Left ventricle myocardium inferior (tissue), 1 donor: ENCODE measurements at regions not wholly inside any gene's neighbourhood (a gene's known extent, or its start where the extent isn't known, plus 50 kb on each side); places are given as distances from the start of the nearest gene placed in this dataset.

ENCODE experiments used
- DNase-seq: peaks from one replicate; pipeline ENCODE4 v3.0.0-alpha.2; 2020
- H3K27ac ChIP-seq: fragments of 200-600 bp; replicated peaks from 2 replicates; pipeline ENCODE4 v1.8.0; 2021
- H3K27me3 ChIP-seq: fragments of 200-600 bp; 2 replicates; pipeline ENCODE4 v1.8.0; 2021; ENCODE audit warnings: low read depth
- H3K36me3 ChIP-seq: fragments of 200-600 bp; 2 replicates; pipeline ENCODE4 v1.8.0; 2021
- H3K4me1 ChIP-seq: fragments of 200-600 bp; 2 replicates; pipeline ENCODE4 v1.8.0; 2021
- H3K4me3 ChIP-seq: fragments of 200-600 bp; 2 replicates; pipeline ENCODE4 v1.8.0; 2021; ENCODE audit warnings: mild to moderate bottlenecking, moderate library complexity
- H3K9me3 ChIP-seq: fragments of 200-600 bp; replicated peaks from 2 replicates; pipeline ENCODE4 v1.8.0; 2021
- CTCF ChIP-seq: fragments of 200-600 bp; IDR thresholded peaks from 2 replicates; pipeline ENCODE4 v1.8.0; 2021; ENCODE audit warnings: antibody characterized with exemption, mild to moderate bottlenecking, borderline replicate concordance
- intact Hi-C: fragments of 100-400 bp; cut with micrococcal nuclease; formaldehyde crosslinking; loops from one replicate; pipeline ENCODE4 v1.11.0; 2022
- donor health status: DM: no; HTN: yes; CAD: no; lungs with severe emphysema.

DNA sequence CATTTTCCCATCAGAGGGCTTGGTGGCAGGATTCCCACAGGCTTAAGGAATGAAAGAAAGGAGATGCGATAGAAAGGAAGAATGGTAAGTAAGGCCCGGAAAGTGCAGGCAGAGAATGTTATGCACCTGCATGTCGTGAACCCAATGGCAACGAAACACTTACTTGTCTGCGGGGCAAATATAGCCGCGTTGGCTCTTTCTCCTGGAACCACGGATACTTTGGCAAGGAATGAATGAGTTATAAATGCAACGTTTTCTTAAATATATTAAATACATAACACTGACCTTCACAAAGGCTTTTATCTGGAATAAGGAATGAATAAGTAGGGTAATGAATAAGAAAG, 192.1 kb downstream of the KATNAL1 start:
- no peaks in the 10 kb centered on the region for H3K36me3 ChIP-seq
- peak overlapping the region; percentile 71 for H3K4me3 ChIP-seq
- no peak overlapping the region for H3K27ac ChIP-seq
- TF ChIP-seq CTCF: peak; percentile 47
- intact Hi-C loops: loop anchor here (5.0 kb wide), 1 partner anchor 343 kb away; no protein-coding TSS in a partner anchor
- H3K4me1 ChIP-seq: peaks cover 29% of the 10 kb centered on the region
- H3K9me3 ChIP-seq: no peaks in the 10 kb centered on the region
- no peak for DNase-seq
- peaks cover 23% of the 10 kb centered on the region for H3K27me3 ChIP-seq

- DNase-seq: peak; percentile 89
- H3K4me3 ChIP-seq: peak overlapping the region; percentile 71
- peaks cover 29% of the 10 kb centered on the region for H3K4me1 ChIP-seq
- H3K27ac ChIP-seq: peak overlapping the region; percentile 53
- H3K27me3 ChIP-seq: peaks cover 18% of the 10 kb centered on the region
- TF ChIP-seq CTCF: peak; percentile 92
- H3K9me3 ChIP-seq: no peaks in the 10 kb centered on the region
- intact Hi-C loops: loop anchor here (5.0 kb wide), 1 partner anchor 342 kb away; no protein-coding TSS in a partner anchor
- H3K36me3 ChIP-seq: no peaks in the 10 kb centered on the region
Measured at GRCh38 chr13:30114571-30115256, 192.6 kb downstream of the KATNAL1 start.

GRCh38 chr13:30113983-30114570, 193.3 kb downstream of the KATNAL1 start:
- no peaks in the 10 kb centered on the region for H3K9me3 ChIP-seq
- DNase-seq: no peak
- peaks cover 29% of the 10 kb centered on the region for H3K4me1 ChIP-seq
- TF ChIP-seq CTCF: no peak
- peak overlapping the region; percentile 71 for H3K4me3 ChIP-seq
- peaks cover 11% of the 10 kb centered on the region for H3K27me3 ChIP-seq
- intact Hi-C loops: loop anchor here (2.0 kb wide), 1 partner anchor 269 kb away; no protein-coding TSS in a partner anchor
- H3K36me3 ChIP-seq: no peaks in the 10 kb centered on the region
- peak overlapping the region; percentile 53 for H3K27ac ChIP-seq

DNA sequence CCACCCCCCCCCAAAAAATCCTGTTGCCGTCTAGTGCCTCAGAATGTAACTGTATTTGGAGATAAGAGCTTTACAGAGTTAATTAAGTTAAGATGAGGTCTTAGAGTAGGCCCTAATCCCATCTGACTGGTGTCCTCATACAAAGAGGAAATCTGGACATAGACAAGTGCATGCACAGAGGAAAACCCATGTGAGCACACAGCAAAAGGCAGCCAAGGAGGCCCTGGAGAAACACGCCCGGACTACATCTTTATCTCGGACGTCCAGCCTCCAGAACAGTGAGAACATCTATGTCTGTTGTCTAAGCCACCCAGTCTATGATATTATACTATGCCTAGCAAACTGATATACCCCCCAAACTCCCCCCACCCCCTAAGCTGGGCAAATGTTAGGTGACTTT, 193.8 kb downstream of the KATNAL1 start:
- H3K27ac ChIP-seq: peak overlapping the region; percentile 53

More for the DNA sequence above, 193.8 kb downstream of the KATNAL1 start:
- Histone ChIP-seq H3K4me3 (no peak overlapping the region), H3K4me1 (peaks cover 29% of the 10 kb centered on the region), H3K9me3 (no peaks in the 10 kb centered on the region), H3K27me3 (peaks cover 6% of the 10 kb centered on the region), H3K36me3 (no peaks in the 10 kb centered on the region)
- intact Hi-C loops: loop anchor here (2.0 kb wide), 1 partner anchor 269 kb away; no protein-coding TSS in a partner anchor
- no peak for DNase-seq
- TF ChIP-seq CTCF: no peak
